ENCODE measurements at regions not wholly inside any gene's neighbourhood (a gene's known extent, or its start where the extent isn't known, plus 50 kb on each side); places are given as distances from the start of the nearest gene placed in this dataset.

- TF ChIP-seq CHD7 (IDR thresholded peaks at IDR 0.05; ENCODE audit: low read depth, low read length), result no peak
- 0 out of 2 replicates have a peak, but pooled peaks have one; percentile 32 for TF ChIP-seq ZNF311 (CRISPR knock-in tag; IDR thresholded peaks at IDR 0.05)
- TF ChIP-seq NR3C1 (CRISPR knock-in tag; IDR thresholded peaks at IDR 0.05), result no peak
- no peak for TF ChIP-seq TSHZ1 (CRISPR knock-in tag; IDR thresholded peaks at IDR 0.05)
- TF ChIP-seq ZNF316 (IDR thresholded peaks at IDR 0.05), result no peak
- no peak for TF ChIP-seq NUFIP1 (IDR thresholded peaks at IDR 0.05; ENCODE audit: partially characterized antibody)
- no peak for TF ChIP-seq RUNX1 (IDR thresholded peaks at IDR 0.05; ENCODE audit: low read depth)
- no peak for TF ChIP-seq SP1 (CRISPR knock-in tag; IDR thresholded peaks at IDR 0.05)
- TF ChIP-seq HCFC1 (IDR thresholded peaks at IDR 0.05; ENCODE audit: low read depth, low read length), result no peak
- TF ChIP-seq RBM34 (IDR thresholded peaks at IDR 0.05; ENCODE audit: borderline replicate concordance, insufficient read depth, low read length), result no peak
- TF ChIP-seq SMAD3 (CRISPR knock-in tag; conservative IDR thresholded peaks at IDR 0.05), result peak; percentile 54; the same call in 1 of the 2 replicates
- 0 out of 2 replicates have a peak, but pooled peaks have one; percentile 38 for TF ChIP-seq ZEB2 (IDR thresholded peaks at IDR 0.05)
- no peak for TF ChIP-seq NR2C1 (IDR thresholded peaks at IDR 0.05)
- peak; percentile 38 for TF ChIP-seq NR2C1 (tag; IDR thresholded peaks at IDR 0.05)
- no peak for TF ChIP-seq BCOR (IDR thresholded peaks at IDR 0.05)
- no peak for TF ChIP-seq NCOA4 (IDR thresholded peaks at IDR 0.05; ENCODE audit: partially characterized antibody)
- no peak for TF ChIP-seq ZNF699 (CRISPR knock-in tag; IDR thresholded peaks at IDR 0.05; ENCODE audit: insufficient replicate concordance)
- TF ChIP-seq ZKSCAN3 (CRISPR knock-in tag; IDR thresholded peaks at IDR 0.05), result no peak
These were observed 157.4 kb upstream of the HMGA2 start (continued) for GRCh38 chr12:65666876-65667275.
